ENCODE measurements at regions not wholly inside any gene's neighbourhood (a gene's known extent, or its start where the extent isn't known, plus 50 kb on each side); places are given as distances from the start of the nearest gene placed in this dataset.

- WGBS = 87% methylated on average over 3 of the region's 3 CpGs
- peaks cover 0 to 2% (median 0%) of the 10 kb centered on the region in 4 donors for H3K27me3 ChIP-seq (ENCODE audit: control insufficient read depth in 4 of 4, insufficient read depth in 4 of 4, low read length in 3 of 4)
Observed at GRCh38 chr12:83216230-83216629, 529.5 kb downstream of the TMTC2 start.

More at GRCh38 chr12:83216230-83216629, 529.5 kb downstream of the TMTC2 start:
- Histone ChIP-seq H3K4me1 (ENCODE audit: control insufficient read depth in 4 of 4, insufficient read depth in 4 of 4, low read length in 3 of 4) (no peaks in the 10 kb centered on the region), H3K27ac (ENCODE audit: low read depth in 1 of 2, low read length in 2 of 2) (no peak overlapping the region), H3K9me3 (ENCODE audit: control insufficient read depth in 4 of 4, low read length in 3 of 4) (no peaks in the 10 kb centered on the region), H3K36me3 (ENCODE audit: control insufficient read depth in 4 of 4, insufficient read depth in 3 of 4, low read depth in 1 of 4, low read length in 3 of 4) (no peaks in the 10 kb centered on the region), H3K4me3 (ENCODE audit: low read depth in 1 of 3, low read length in 3 of 3) (no peak overlapping the region), H3K9ac (ENCODE audit: low read depth in 1 of 2, low read length in 2 of 2) (no peak overlapping the region)
- no peak for TF ChIP-seq REST (IDR thresholded peaks at IDR 0.05)
- no peak for TF ChIP-seq ZBTB33 (IDR thresholded peaks at IDR 0.05)
- no peak for TF ChIP-seq MAX (IDR thresholded peaks at IDR 0.05)
- no peak for TF ChIP-seq ATF3 (IDR thresholded peaks at IDR 0.05)
- TF ChIP-seq RAD21 (IDR thresholded peaks at IDR 0.05) = no peak
- TF ChIP-seq TAF1 (conservative IDR thresholded peaks at IDR 0.05) = no peak
- no peak for TF ChIP-seq FOXA1 (IDR thresholded peaks at IDR 0.05)
- TF ChIP-seq HNF4G (IDR thresholded peaks at IDR 0.05) = no peak
- TF ChIP-seq RXRA (IDR thresholded peaks at IDR 0.05) = no peak
- TF ChIP-seq CTCF (IDR thresholded peaks at IDR 0.05; ENCODE audit: low read depth, low read length, missing input control) = no peak
- TF ChIP-seq HNF4A (conservative IDR thresholded peaks at IDR 0.05) = no peak
- TF ChIP-seq FOXA2 (IDR thresholded peaks at IDR 0.05) = no peak
- no peak for DNase-seq (ENCODE audit: low spot score)
